T-helper 2 cell (primary cell): ENCODE measurements at regions not wholly inside any gene's neighbourhood (a gene's known extent, or its start where the extent isn't known, plus 50 kb on each side); places are given as distances from the start of the nearest gene placed in this dataset.
A peak's percentile ranks its signal among the peaks of the same experiment; 100 is the strongest.

ENCODE experiments used
- DNase-seq, 5 experiments: peaks; one replicate each; pipeline versions ENCODE4 v3.0.0 to v3.0.0-alpha.2; 2012 to 2022

DNA sequence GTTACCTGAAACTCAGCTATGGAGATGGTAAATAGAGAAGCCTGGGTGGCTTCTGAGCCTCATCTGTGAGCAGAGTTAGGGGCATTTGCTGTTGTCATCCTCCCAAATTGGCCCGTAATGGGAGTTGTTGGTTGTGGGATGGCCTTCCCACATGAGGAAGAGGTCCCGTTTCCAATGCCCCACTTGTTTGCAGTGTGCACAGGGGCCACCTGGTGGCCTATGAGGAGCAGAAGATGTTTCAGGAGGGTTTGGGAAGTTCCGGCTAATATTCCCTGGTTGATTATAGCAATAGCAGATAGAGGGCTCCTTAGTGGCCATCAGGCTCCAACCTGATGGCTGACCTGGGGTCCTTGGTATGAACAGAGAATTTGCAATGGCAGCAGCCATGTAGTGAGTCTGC lies 1546.5 kb downstream of the OTOL1 start:
- no peak for DNase-seq

DNA sequence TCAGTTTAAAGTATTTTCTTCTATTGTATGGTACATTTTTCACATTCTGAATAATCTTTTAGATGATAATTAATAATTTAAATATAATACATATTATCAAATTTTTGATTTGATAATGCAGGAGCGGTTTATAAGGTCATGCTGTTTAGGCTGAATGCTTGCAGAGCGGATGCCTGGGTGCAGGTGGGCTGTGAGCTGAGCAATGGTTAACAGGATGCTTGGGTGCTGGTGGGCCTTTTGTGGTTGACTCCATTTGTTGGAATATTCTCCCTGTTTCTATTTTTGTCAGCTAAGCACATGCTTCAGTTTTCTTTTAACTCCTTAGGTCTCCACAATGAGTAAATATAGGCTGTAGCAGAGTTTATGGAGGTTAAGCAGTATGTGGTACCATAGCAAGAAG lies 1549.3 kb downstream of the OTOL1 start:
- no peak for DNase-seq

DNA sequence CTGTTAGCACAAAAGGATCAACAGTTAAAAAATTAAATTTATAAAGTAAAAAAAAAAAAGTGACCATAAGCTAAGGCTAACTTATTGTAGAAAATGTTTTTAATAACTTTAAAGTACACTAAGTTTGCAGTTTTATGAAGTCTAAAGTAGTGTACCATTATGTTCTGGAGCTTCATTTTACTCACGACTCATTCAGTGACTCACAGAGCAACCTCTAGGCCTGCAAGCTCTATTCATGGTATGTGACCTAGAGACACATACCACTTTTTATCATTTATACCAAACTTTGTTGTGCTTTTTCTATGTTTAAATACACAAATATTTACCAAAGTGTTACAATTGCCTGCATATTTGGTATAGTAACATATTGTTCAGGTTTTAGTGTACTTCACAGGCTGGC lies 1552.3 kb downstream of the OTOL1 start:
- no peak for DNase-seq

DNA sequence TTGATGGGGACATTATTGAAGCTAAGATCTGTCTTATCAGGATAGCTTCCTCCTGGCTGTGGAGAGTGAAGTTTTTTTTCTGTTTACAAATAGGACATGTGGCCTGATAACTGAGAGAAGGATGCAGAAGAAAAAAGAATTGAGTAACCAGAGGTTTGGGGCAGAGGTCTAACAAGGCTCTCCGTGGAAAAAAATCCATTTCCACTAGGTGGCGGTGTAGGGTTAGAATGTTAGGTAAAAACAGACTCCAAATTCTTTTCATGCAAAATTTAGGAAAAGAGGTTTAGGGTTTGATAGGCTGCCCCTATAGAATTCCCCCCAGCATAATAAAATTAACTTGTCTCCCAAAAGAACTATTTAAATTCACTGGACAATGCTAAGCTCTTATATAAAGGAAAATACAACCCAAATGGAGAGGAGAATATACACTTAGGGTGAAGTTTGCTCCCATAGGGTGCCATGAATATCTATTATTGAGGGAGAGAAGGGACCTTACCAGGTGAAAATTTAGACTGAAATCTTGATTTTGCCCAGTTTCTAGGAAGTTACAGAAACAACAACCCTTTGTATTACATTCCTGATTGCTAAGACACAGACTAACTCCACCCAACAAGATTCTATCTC lies 1560.4 kb downstream of the OTOL1 start:
- peak in 1 of 5 experiments; percentile 11 for DNase-seq

DNA sequence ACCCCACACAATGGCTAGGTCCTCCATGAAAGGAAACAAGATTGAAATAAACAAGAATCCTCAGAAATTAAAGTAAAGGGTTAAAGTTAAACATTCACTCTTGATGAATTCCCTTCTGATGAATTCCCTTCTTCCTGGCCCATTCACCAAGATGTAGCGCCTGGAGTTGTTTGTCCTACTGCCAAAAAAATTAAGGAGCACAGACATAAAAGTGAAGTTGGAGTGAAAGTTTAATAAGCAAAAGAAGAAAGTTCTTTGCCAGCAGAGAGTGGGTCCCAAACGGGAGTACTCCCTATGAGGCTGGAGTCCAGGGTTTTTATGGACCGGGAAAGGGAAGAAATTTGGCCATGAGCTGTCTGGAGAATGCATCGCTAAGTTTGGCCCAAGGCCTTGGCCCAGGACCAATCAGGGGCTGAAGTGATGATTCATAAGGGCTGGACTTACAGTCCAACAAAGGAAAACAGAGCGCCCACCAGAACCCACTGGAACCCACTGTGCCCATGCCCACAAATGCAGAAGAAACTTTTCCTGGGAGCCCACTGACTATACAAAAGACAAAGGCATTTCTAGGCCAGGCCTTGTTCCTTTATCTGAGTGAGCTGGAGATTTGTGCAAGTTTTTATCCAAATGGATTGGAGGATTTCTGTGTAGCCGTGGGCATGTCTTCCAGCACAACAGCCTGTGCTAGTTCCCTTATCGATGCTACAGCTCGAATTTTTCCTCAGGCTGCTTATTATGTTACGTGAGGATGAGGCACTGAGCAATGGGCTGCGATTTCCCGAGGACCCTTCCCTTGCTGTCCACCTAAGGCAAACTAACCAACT lies 1561.6 kb downstream of the OTOL1 start:
- no peak for DNase-seq

DNA sequence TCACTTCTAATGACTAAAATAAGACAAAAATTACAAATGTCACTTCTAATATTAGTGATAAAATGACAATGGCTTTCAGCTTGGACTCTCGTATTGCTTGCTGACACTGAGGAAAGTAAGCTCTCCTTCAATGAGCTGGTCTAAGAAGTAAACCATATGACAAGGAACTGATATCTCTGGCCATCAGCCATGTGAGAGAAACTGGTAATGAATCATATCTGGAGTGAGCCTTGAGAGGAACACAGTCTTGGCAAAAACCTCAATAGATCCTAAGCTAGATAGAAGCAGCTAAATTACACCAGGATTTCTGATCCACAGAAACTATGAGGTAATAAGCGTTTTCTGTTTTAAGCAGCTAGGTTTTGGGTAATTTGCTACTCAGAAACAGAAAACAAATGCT lies 1575.1 kb downstream of the OTOL1 start:
- DNase-seq = no peak
